Mesenchymal stem cell (in vitro differentiated cells and primary cell): ENCODE measurements at regions not wholly inside any gene's neighbourhood (a gene's known extent, or its start where the extent isn't known, plus 50 kb on each side); places are given as distances from the start of the nearest gene placed in this dataset.

Source experiments
- DNase-seq: peaks from one replicate; pipeline ENCODE4 v3.0.0-alpha.2; 2013
- H2AFZ ChIP-seq: one replicate; pipeline ENCODE4 v1.6.1; 2013; ENCODE audit warnings: low read depth, mild to moderate bottlenecking, control low read depth, inconsistent platforms, low read length, moderate library complexity
- H2AK5ac ChIP-seq: 2 replicates; pipeline ENCODE4 v1.6.1; 2013; ENCODE audit warnings: low read length, moderate library complexity, mild to moderate bottlenecking, inconsistent platforms; ENCODE audit not compliant: severe bottlenecking
- H2BK120ac ChIP-seq: one replicate; pipeline ENCODE4 v1.6.1; 2013; ENCODE audit warnings: low read depth, mild to moderate bottlenecking, inconsistent platforms, low read length, moderate library complexity
- H2BK12ac ChIP-seq, 2 experiments: one replicate each; pipeline ENCODE4 v1.6.1; 2013; ENCODE audit warnings: inconsistent platforms in 2 of 2, low read length in 2 of 2, mild to moderate bottlenecking in 2 of 2, moderate library complexity in 2 of 2, control low read depth in 1 of 2
- H2BK15ac ChIP-seq: one replicate; pipeline ENCODE4 v1.6.1; 2013; ENCODE audit warnings: mild to moderate bottlenecking, low read depth, inconsistent platforms; ENCODE audit not compliant: poor library complexity, severe bottlenecking
- H2BK5ac ChIP-seq: 2 replicates; pipeline ENCODE4 v1.6.1; 2013; ENCODE audit warnings: low read depth, mild to moderate bottlenecking, low read length, control low read depth, inconsistent platforms; ENCODE audit not compliant: poor library complexity, severe bottlenecking
- H3K14ac ChIP-seq, 2 experiments: one replicate each; pipeline ENCODE4 v1.6.1; 2013; ENCODE audit warnings: inconsistent platforms in 2 of 2, low read length in 2 of 2, control low read depth in 1 of 2, mild to moderate bottlenecking in 1 of 2, moderate library complexity in 1 of 2
- H3K18ac ChIP-seq, 2 experiments: one replicate each; pipeline ENCODE4 v1.6.1; 2013; ENCODE audit warnings: inconsistent platforms in 2 of 2, low read length in 2 of 2, control low read depth in 1 of 2, low read depth in 1 of 2, mild to moderate bottlenecking in 1 of 2
- H3K23ac ChIP-seq, 2 experiments: one replicate each; pipeline ENCODE4 v1.6.1; 2013; ENCODE audit warnings: inconsistent platforms in 2 of 2, low read length in 2 of 2, mild to moderate bottlenecking in 2 of 2, moderate library complexity in 2 of 2, control low read depth in 1 of 2
- H3K27ac ChIP-seq: 2 replicates; pipeline ENCODE4 v1.5.1; 2013; ENCODE audit warnings: mild to moderate bottlenecking, moderate library complexity, low read length, control low read depth, inconsistent platforms; ENCODE audit not compliant: poor library complexity, severe bottlenecking
- H3K27me3 ChIP-seq, 2 experiments: 2 replicates each; pipeline versions ENCODE4 v1.6.1 to v1.7.0; 2013; ENCODE audit warnings: low read length in 2 of 2, mild to moderate bottlenecking in 2 of 2, moderate library complexity in 2 of 2, control low read depth in 1 of 2, inconsistent platforms in 1 of 2; ENCODE audit not compliant: control insufficient read depth in 1 of 2, insufficient read depth in 1 of 2
- H3K36me3 ChIP-seq, 2 experiments: 2 replicates each; pipeline versions ENCODE4 v1.6.1 to v1.7.0; 2013; ENCODE audit warnings: low read length in 2 of 2, control low read depth in 1 of 2, inconsistent platforms in 1 of 2, low read depth in 1 of 2, mild to moderate bottlenecking in 1 of 2; ENCODE audit not compliant: insufficient read depth in 2 of 2, control insufficient read depth in 1 of 2
- H3K4ac ChIP-seq, 2 experiments: one replicate each; pipeline ENCODE4 v1.6.1; 2013; ENCODE audit warnings: inconsistent platforms in 2 of 2, low read length in 2 of 2, mild to moderate bottlenecking in 2 of 2, moderate library complexity in 2 of 2, control low read depth in 1 of 2, low read depth in 1 of 2
- H3K4me1 ChIP-seq: 2 replicates; pipeline ENCODE4 v1.6.1; 2013; ENCODE audit warnings: low read depth, low read length, control low read depth; ENCODE audit not compliant: control insufficient read depth, insufficient read depth
- H3K4me2 ChIP-seq: 2 replicates; pipeline ENCODE4 v1.6.1; 2013; ENCODE audit warnings: low read length, mild to moderate bottlenecking, inconsistent platforms; ENCODE audit not compliant: poor library complexity, severe bottlenecking
- H3K4me3 ChIP-seq, 2 experiments: 2 replicates each; pipeline versions ENCODE4 v1.5.1 to v1.7.0; 2013; ENCODE audit warnings: low read length in 2 of 2, mild to moderate bottlenecking in 2 of 2, control low read depth in 1 of 2, low read depth in 1 of 2; ENCODE audit not compliant: insufficient read depth in 1 of 2
- H3K79me1 ChIP-seq: replicated peaks from 2 replicates; pipeline ENCODE4 v1.6.1; 2013; ENCODE audit warnings: mild to moderate bottlenecking, control low read depth, low read length, inconsistent platforms; ENCODE audit not compliant: poor library complexity, severe bottlenecking
- H3K9ac ChIP-seq: 2 replicates; pipeline ENCODE4 v1.7.0; 2013; ENCODE audit warnings: mild to moderate bottlenecking, low read length, moderate library complexity
- H3K9me3 ChIP-seq: 2 replicates; pipeline ENCODE4 v1.7.0; 2013; ENCODE audit warnings: mild to moderate bottlenecking, low read length; ENCODE audit not compliant: control insufficient read depth
- H4K8ac ChIP-seq: one replicate; pipeline ENCODE4 v1.6.1; 2013; ENCODE audit warnings: inconsistent platforms, mild to moderate bottlenecking, low read length, moderate library complexity
- H4K91ac ChIP-seq: one replicate; pipeline ENCODE4 v1.6.1; 2013; ENCODE audit warnings: mild to moderate bottlenecking, low read length, inconsistent platforms
- WGBS: methylation state at CpG from one replicate; pipeline ENCODE4 v1.1.7; 2013; ENCODE audit warnings: mixed read lengths; 5-methylcytosine and 5-hydroxymethylcytosine counted together

DNA sequence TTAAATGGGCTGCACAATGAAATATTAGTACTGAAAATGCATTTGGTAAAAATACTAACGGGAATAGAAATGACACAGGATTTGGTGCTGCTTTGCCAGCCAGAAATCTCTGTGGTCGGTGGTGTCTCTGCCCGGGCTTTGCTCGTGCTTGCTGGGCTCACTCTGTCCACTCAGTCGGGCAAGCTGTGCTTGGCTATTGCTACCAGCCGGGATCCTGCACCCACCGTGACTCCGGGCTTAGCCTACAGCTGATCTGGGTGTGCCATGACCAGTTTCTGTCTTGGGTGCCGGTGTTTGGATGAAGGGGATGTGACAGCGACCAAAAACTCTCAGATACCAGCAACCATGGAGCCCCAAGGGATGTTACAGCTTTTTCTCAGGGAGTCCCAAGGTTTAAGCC lies 487.7 kb downstream of the TECRL start:
- Histone ChIP-seq H3K79me1 (no peaks in the 10 kb centered on the region), H3K14ac (no peak overlapping the region), H2BK120ac (no peak overlapping the region), H2BK12ac (no peak overlapping the region), H3K36me3 (no peaks in the 10 kb centered on the region), H2BK5ac (no peak overlapping the region), H3K23ac (no peak overlapping the region), H2AK5ac (no peak overlapping the region), H4K91ac (no peak overlapping the region), H2BK15ac (no peak overlapping the region), H3K4me2 (no peak overlapping the region), H3K9me3 (peaks cover 4% of the 10 kb centered on the region), H3K4me3 (no peak overlapping the region), H3K4me1 (no peaks in the 10 kb centered on the region), H3K27ac (no peak overlapping the region), H2AFZ (no peak overlapping the region), H3K27me3 (no peaks in the 10 kb centered on the region), H3K18ac (no peak overlapping the region), H4K8ac (no peak overlapping the region), H3K4ac (no peak overlapping the region), H3K9ac (no peak overlapping the region)
- 90% methylated on average over 10 of the region's 10 CpGs for WGBS
- DNase-seq = no peak

- Histone ChIP-seq H2BK120ac (no peak overlapping the region), H2BK12ac (no peak overlapping the region), H3K18ac (no peak overlapping the region), H3K79me1 (no peaks in the 10 kb centered on the region), H4K91ac (no peak overlapping the region), H3K9me3 (peaks cover 4% of the 10 kb centered on the region), H3K23ac (no peak overlapping the region), H2BK15ac (no peak overlapping the region), H3K14ac (no peak overlapping the region), H3K27ac (no peak overlapping the region), H3K36me3 (no peaks in the 10 kb centered on the region), H3K4me1 (no peaks in the 10 kb centered on the region), H3K4me2 (no peak overlapping the region), H3K9ac (no peak overlapping the region), H4K8ac (no peak overlapping the region), H2BK5ac (no peak overlapping the region), H3K4ac (no peak overlapping the region), H2AK5ac (no peak overlapping the region), H2AFZ (no peak overlapping the region), H3K4me3 (no peak overlapping the region), H3K27me3 (no peaks in the 10 kb centered on the region)
- WGBS = 91% methylated on average over 2 of the region's 2 CpGs
- no peak for DNase-seq
Observed at GRCh38 chr4:63919636-63920365, 489.4 kb downstream of the TECRL start.

DNA sequence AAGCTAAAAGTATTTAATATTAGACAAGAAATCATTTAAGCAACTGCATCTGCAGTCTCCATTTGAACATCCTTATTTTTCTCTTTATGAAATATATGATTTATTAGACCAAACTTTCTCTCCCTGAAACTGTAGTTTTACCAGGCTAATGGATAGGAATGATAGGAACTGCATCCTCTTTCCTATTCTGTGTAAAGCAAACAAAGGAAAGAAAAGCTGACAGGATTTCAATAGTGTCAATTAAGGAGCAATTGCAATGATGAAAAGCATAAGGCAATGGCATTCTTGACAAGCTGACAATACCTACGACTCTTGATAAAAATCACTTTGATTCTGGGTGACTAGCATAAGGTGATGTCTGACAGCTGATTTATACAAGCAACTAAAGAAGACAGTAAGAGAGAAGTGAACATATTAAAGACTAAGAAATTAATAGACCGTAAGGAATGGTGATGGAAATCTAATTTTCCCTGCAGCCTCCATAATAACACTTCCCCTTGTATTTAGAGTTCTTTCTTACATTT lies 502.5 kb downstream of the TECRL start:
- H3K14ac ChIP-seq = no peak overlapping the region
- no peak overlapping the region for H3K9ac ChIP-seq
- no peak overlapping the region for H3K18ac ChIP-seq
- no peaks in the 10 kb centered on the region for H3K27me3 ChIP-seq
- H4K91ac ChIP-seq = no peak overlapping the region
- H2AK5ac ChIP-seq = no peak overlapping the region
- H3K4me3 ChIP-seq = no peak overlapping the region
- no peak for DNase-seq
- WGBS = 100% methylated on average over 1 of the region's 2 CpGs
- no peak overlapping the region for H2BK12ac ChIP-seq
- H2BK15ac ChIP-seq = no peak overlapping the region
- H3K79me1 ChIP-seq = no peaks in the 10 kb centered on the region
- H2BK5ac ChIP-seq = no peak overlapping the region
- H3K27ac ChIP-seq = no peak overlapping the region
- no peak overlapping the region for H2BK120ac ChIP-seq
- no peak overlapping the region for H3K23ac ChIP-seq
- no peak overlapping the region for H3K4ac ChIP-seq
- H3K9me3 ChIP-seq = peaks cover 2% of the 10 kb centered on the region
- H2AFZ ChIP-seq = no peak overlapping the region
- H3K36me3 ChIP-seq = no peaks in the 10 kb centered on the region
- no peak overlapping the region for H3K4me2 ChIP-seq
- no peaks in the 10 kb centered on the region for H3K4me1 ChIP-seq
- H4K8ac ChIP-seq = no peak overlapping the region

- H2BK12ac ChIP-seq = no peak overlapping the region
- H2AK5ac ChIP-seq = no peak overlapping the region
- no peak for DNase-seq
- H3K27ac ChIP-seq = no peak overlapping the region
- no peak overlapping the region for H2BK15ac ChIP-seq
- H3K79me1 ChIP-seq = no peaks in the 10 kb centered on the region
- no peaks in the 10 kb centered on the region for H3K36me3 ChIP-seq
- H2BK120ac ChIP-seq = no peak overlapping the region
- no peak overlapping the region for H3K4me2 ChIP-seq
- no peak overlapping the region for H3K23ac ChIP-seq
- H3K4me3 ChIP-seq = no peak overlapping the region
- no peak overlapping the region for H3K9ac ChIP-seq
- no peak overlapping the region for H3K18ac ChIP-seq
- 86% methylated on average over 2 of the region's 3 CpGs for WGBS
- H3K14ac ChIP-seq = no peak overlapping the region
- H4K8ac ChIP-seq = no peak overlapping the region
- peaks cover 6% of the 10 kb centered on the region for H3K9me3 ChIP-seq
- no peaks in the 10 kb centered on the region for H3K27me3 ChIP-seq
- H2BK5ac ChIP-seq = no peak overlapping the region
- H3K4me1 ChIP-seq = no peaks in the 10 kb centered on the region
- no peak overlapping the region for H3K4ac ChIP-seq
- no peak overlapping the region for H2AFZ ChIP-seq
- no peak overlapping the region for H4K91ac ChIP-seq
Observed at GRCh38 chr4:63904201-63904600, 505.0 kb downstream of the TECRL start.
